Stomach (tissue), 8 donors: ENCODE measurements at regions not wholly inside any gene's neighbourhood (a gene's known extent, or its start where the extent isn't known, plus 50 kb on each side); places are given as distances from the start of the nearest gene placed in this dataset.

Experiments used
- DNase-seq, 2 donors: peaks; one replicate each; pipeline versions ENCODE4 v3.0.0 to v3.0.0-alpha.2; 2013 to 2019
- H3K27ac ChIP-seq, 5 donors: fragments of 200-600 bp in 4 of 5; sonication (generic) in 4 of 5; one replicate each; pipeline ENCODE4 v1.5.1; 2013 to 2019; ENCODE audit warnings: mild to moderate bottlenecking in 1 of 5, moderate library complexity in 1 of 5
- H3K27me3 ChIP-seq, 3 donors: fragments of 200-600 bp; sonication (generic); one replicate each; pipeline ENCODE4 v1.5.1; 2017 to 2019; ENCODE audit warnings: mixed run types in 1 of 3
- H3K36me3 ChIP-seq, 4 donors: fragments of 200-600 bp; sonication (generic); 1 replicate in 3 of 4; 2 replicates in 1 of 4; pipeline ENCODE4 v1.5.1; 2016 to 2019
- H3K4me1 ChIP-seq, 4 donors: fragments of 200-600 bp; sonication (generic); one replicate each; pipeline ENCODE4 v1.5.1; 2016 to 2019
- H3K4me3 ChIP-seq, 4 donors: fragments of 200-600 bp; sonication (generic) in 3 of 4; one replicate each; pipeline ENCODE4 v1.5.1; 2016 to 2019; ENCODE audit warnings: mild to moderate bottlenecking in 1 of 4
- H3K9me3 ChIP-seq, 4 donors: fragments of 200-600 bp; sonication (generic); one replicate each; pipeline ENCODE4 v1.5.1; 2016 to 2019
- EP300 ChIP-seq: sonication (generic); formaldehyde crosslinking; IDR thresholded peaks from one replicate; pipeline ENCODE4 v1.6.1; 2017; ENCODE audit warnings: antibody characterized with exemption
- POLR2A ChIP-seq, 4 donors: fragments of 450-650 bp; IDR thresholded peaks; one replicate each; pipeline ENCODE4 v1.6.1; 2016; ENCODE audit warnings: antibody characterized with exemption in 4 of 4, control low read depth in 2 of 4, mild to moderate bottlenecking in 1 of 4, moderate library complexity in 1 of 4
- POLR2AphosphoS5 ChIP-seq, 3 donors: sonication (generic); formaldehyde crosslinking; IDR thresholded peaks; one replicate each; pipeline ENCODE4 v1.6.1; 2016; ENCODE audit warnings: antibody characterized with exemption in 3 of 3
- WGBS, 5 donors: extraction: QIAGEN DNeasy Blood & Tissue Kit in 3 of 5; methylation state at CpG; one replicate each; pipeline versions ENCODE4 v1.1.5 to v1.1.7; 2013 to 2018; 5-methylcytosine and 5-hydroxymethylcytosine counted together
- intact Hi-C: fragments of 100-400 bp; cut with DNase I; formaldehyde crosslinking; loops from one replicate; pipeline ENCODE4 v1.15.1; 2023; ENCODE audit warnings: low total_unique reads
- TF ChIP-seq, protein P1 (sequence below), 7 experiments: fragments of 450-650 bp in 4 of 7; fragments of 200-600 bp in 3 of 7; sonication (generic) in 3 of 7; IDR thresholded peaks; one replicate each; pipeline ENCODE4 v1.5.1; 2016 to 2019; ENCODE audit warnings: antibody characterized with exemption in 7 of 7, control low read depth in 2 of 7, mild to moderate bottlenecking in 1 of 7
- donor health status: healthy with polysubstance abuse.
- donor health status: Bipolar disorder and iron deficiency.
- donor health status: healthy.

DNA sequence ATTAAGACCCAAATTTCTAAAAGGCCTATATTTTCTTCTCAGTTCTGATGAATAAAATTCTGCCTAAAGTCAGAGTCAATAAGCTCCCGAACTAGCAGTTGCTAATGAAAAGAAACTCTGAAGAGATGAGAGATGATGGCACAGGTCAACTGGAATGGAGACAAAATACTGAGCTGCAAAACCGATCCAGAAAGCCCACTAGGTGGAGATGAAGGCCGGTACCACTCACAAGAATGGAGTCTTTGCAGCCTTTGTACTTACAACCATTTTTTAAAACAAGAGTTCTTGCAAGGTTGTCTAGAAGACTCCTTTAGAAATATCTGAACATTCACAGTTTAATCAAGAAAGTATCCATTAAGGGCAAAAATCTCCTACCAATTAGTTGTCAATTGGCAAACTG, 119.9 kb upstream of the TJP1 start:
- Histone ChIP-seq H3K36me3 (no peaks in the 10 kb centered on the region), H3K4me3 (no peak overlapping the region), H3K9me3 (no peaks in the 10 kb centered on the region), H3K27ac (no peak overlapping the region), H3K27me3 (no peaks in the 10 kb centered on the region), H3K4me1 (no peaks in the 10 kb centered on the region)
- TF ChIP-seq EP300 (no peak), POLR2A (IDR thresholded peaks at IDR 0.05) (no peak)
- WGBS, 5 donors, result 40 to 56% (median 43%) methylated on average over 3 of the region's 3 CpGs
- intact Hi-C loops, result no loop called here
- peak in 1 of 2 donors; percentile 25 for DNase-seq

DNA sequence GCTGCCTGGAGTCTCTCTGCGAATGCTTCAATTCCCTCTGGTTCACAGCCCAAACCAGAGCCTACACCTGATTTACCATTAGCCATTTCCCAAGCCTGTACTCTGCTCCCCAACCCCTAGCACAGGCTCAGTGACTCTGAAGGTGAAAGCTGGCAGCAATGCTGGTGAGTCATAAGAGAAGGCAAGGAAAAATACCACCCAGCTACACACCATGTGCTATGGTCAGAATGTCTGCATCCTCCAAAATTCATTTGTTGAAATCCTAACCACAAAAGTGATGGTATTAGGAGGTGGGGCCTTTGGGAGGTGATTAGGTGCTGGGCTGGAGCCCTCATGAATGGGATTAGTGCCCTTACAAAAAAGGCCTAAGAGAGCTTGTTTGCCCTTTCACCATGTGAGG, 117.1 kb upstream of the TJP1 start:
- H3K36me3 ChIP-seq, result no peaks in the 10 kb centered on the region
- TF ChIP-seq POLR2A (IDR thresholded peaks at IDR 0.05) (no peak), POLR2AphosphoS5 (IDR thresholded peaks at IDR 0.05) (no peak), EP300 (no peak)
- TF ChIP-seq, protein P1, sequence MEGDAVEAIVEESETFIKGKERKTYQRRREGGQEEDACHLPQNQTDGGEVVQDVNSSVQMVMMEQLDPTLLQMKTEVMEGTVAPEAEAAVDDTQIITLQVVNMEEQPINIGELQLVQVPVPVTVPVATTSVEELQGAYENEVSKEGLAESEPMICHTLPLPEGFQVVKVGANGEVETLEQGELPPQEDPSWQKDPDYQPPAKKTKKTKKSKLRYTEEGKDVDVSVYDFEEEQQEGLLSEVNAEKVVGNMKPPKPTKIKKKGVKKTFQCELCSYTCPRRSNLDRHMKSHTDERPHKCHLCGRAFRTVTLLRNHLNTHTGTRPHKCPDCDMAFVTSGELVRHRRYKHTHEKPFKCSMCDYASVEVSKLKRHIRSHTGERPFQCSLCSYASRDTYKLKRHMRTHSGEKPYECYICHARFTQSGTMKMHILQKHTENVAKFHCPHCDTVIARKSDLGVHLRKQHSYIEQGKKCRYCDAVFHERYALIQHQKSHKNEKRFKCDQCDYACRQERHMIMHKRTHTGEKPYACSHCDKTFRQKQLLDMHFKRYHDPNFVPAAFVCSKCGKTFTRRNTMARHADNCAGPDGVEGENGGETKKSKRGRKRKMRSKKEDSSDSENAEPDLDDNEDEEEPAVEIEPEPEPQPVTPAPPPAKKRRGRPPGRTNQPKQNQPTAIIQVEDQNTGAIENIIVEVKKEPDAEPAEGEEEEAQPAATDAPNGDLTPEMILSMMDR (IDR thresholded peaks at IDR 0.05), result no peak
- H3K27ac ChIP-seq, result no peak overlapping the region
- no peak for DNase-seq
- H3K9me3 ChIP-seq, result no peaks in the 10 kb centered on the region
- H3K27me3 ChIP-seq, result no peaks in the 10 kb centered on the region
- no peaks in the 10 kb centered on the region for H3K4me1 ChIP-seq
- WGBS, 5 donors, result 92 to 96% (median 93%) methylated on average over 1 of the region's 1 CpG
- H3K4me3 ChIP-seq, result no peak overlapping the region
- intact Hi-C loops, result no loop called here

DNA sequence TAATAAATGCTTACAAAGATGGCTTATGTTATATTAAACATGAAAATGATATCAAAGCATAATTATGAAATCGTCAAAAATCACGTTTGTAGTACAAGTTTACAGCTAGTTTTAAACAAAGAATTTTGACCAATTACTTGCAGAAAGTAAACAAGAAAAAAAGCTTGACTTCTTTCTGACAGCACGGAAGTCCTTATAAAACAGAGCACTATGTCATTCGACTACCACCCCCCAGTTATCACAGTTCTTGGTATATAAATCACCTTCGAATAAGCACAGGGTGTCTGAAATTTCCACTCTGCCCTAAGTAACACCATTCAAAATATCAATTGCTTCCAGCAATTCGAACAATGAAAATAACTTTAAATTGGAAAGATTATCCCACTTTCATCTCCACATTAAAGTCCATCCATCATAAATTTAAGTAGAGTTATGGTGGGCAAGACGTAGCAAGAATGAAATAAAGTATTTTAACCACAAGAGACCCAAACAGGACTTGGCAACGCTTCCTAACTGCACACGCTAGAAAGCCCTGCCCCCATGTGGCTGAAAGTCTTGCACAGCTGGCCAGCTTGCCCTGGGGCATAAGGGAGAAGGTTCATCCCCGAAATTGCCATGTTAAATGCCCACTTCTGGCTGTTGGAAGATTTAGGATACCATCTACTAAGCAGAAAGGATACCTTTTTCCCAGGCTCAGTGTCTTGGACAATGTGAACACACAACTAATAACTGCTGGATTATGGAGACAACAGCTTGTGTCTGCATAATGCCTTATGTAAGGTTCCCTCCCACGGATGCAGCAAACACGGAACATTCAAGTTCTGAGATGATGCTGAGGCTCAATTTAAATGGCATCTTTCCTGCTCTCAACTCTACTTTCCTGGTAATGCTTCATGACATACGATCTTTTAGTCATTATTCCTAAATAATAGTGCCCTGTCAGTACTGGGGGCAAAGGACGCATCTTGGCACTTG, 116.4 kb upstream of the TJP1 start:
- Histone ChIP-seq H3K27ac (no peak overlapping the region), H3K4me3 (no peak overlapping the region), H3K36me3 (no peaks in the 10 kb centered on the region), H3K9me3 (no peaks in the 10 kb centered on the region), H3K27me3 (no peaks in the 10 kb centered on the region), H3K4me1 (no peaks in the 10 kb centered on the region)
- WGBS, 5 donors, result 63 to 64% (median 64%) methylated on average over 14 of the region's 14 CpGs
- peak in 1 of 2 donors; percentile 24 for DNase-seq
- no peak for TF ChIP-seq POLR2A (IDR thresholded peaks at IDR 0.05)
- TF ChIP-seq EP300, result no peak
- TF ChIP-seq POLR2AphosphoS5 (IDR thresholded peaks at IDR 0.05), result no peak
- TF ChIP-seq, protein P1 (IDR thresholded peaks at IDR 0.05), result no peak
- intact Hi-C loops, result no loop called here

DNA sequence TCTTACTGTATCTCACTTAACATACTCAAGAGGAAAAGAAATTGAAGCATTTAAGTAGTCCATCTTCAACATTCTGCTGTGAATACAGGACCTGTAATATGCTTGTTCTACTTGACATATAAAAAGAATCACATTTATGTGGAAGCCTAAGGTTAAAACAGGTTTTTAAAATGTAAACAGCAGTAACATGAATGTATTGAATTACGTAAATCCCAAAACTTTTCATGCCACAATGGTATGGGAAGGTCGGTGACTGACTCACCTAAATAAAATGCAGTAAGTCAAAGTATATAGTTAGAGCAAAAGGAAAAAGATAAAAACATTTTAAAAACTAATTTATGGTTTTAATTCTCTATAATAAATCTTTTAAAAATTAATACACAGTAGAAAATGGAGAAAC, 115.7 kb upstream of the TJP1 start:
- H3K36me3 ChIP-seq, result no peaks in the 10 kb centered on the region
- TF ChIP-seq, protein P1 (IDR thresholded peaks at IDR 0.05), result no peak
- no peak for TF ChIP-seq POLR2AphosphoS5 (IDR thresholded peaks at IDR 0.05)
- TF ChIP-seq EP300, result no peak
- TF ChIP-seq POLR2A (IDR thresholded peaks at IDR 0.05), result no peak
- 59 to 72% (median 66%) methylated on average over 2 of the region's 2 CpGs for WGBS, 5 donors
- intact Hi-C loops, result no loop called here
- no peaks in the 10 kb centered on the region for H3K9me3 ChIP-seq
- no peak for DNase-seq
- no peak overlapping the region for H3K27ac ChIP-seq
- no peaks in the 10 kb centered on the region for H3K27me3 ChIP-seq
- H3K4me1 ChIP-seq, result no peaks in the 10 kb centered on the region
- H3K4me3 ChIP-seq, result no peak overlapping the region
